ENCODE measurements at regions not wholly inside any gene's neighbourhood (a gene's known extent, or its start where the extent isn't known, plus 50 kb on each side); places are given as distances from the start of the nearest gene placed in this dataset.

DNA sequence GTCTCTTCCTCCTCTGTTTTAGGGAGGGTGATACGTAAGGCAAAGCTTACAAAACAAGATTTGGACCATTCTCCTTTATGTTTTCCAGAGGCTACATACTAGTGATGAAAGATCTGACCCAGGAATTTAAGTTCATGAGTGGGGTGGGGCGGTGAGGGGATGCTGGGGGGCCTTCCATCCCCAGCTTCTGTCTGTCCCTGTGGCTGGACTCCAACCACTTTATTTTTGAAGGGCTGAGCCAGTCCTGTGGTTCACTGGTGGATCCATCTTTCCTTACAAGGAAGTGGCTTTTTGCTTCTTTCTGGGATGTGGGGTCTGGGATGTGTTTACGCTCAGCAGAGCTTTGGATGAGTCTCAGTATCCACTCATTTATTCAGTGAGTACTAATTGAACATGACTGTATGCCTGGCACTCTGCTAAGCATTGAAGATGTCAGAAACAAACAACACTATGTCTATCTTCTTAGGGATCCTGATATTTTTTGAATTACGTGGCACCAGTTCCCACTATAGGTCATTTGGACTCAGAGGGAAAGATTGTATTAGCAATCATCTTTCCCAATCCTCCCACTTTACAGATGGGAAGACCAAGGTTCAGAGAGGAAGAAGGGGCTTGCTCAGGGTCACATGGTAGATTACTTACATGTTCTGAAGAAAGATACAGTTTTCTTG lies 291.8 kb upstream of the TBX3 start:
- intact Hi-C loops (cut with micrococcal nuclease), result no loop called here
- Histone ChIP-seq H3K9me2 (ENCODE audit: insufficient read depth) (no peaks in the 10 kb centered on the region), H3K9ac (ENCODE audit: low read length) (no peak overlapping the region), H3K4me3 (replicated peaks in 1 of 2; ENCODE audit: low read depth in 1 of 2, low read length in 2 of 2) (no peak overlapping the region), H3K27me3 (ENCODE audit: insufficient read depth, low read length) (no peaks in the 10 kb centered on the region), H3K36me3 (ENCODE audit: control insufficient read depth in 1 of 2, insufficient read depth in 2 of 2, low read length in 2 of 2) (no peaks in the 10 kb centered on the region), H3K4me2 (ENCODE audit: low read length) (no peak overlapping the region), H3K79me2 (ENCODE audit: insufficient read depth, low read length) (no peaks in the 10 kb centered on the region), H2AFZ (ENCODE audit: low read depth, low read length, poor library complexity, severe bottlenecking) (no peak overlapping the region), H3K27ac (ENCODE audit: low read depth, low read length) (no peak overlapping the region), H3K4me1 (ENCODE audit: control insufficient read depth in 1 of 2, insufficient read depth in 2 of 2, low read length in 2 of 2) (peaks cover 0 to 10% of the 10 kb centered on the region in 2 experiments; a peak in 2 of 4 replicates), H3K9me3 (ENCODE audit: control insufficient read depth in 1 of 2, insufficient read depth in 1 of 2, low read depth in 1 of 2, low read length in 2 of 2) (no peaks in the 10 kb centered on the region), H4K20me1 (ENCODE audit: insufficient read depth) (no peaks in the 10 kb centered on the region)
- DNase-seq (ENCODE audit: low read depth, low spot score) (no peak), ATAC-seq (no peak)
- CTCF ChIA-PET, result no interaction called here
- RAD21 ChIA-PET (ENCODE audit: low non-redundant PET in 1 of 2, low total read pairs in 2 of 2, uncharacterized antibody in 2 of 2, unreplicated experiment in 2 of 2), result no interaction called here
- no TSS peak for BruUV-seq (replicated peaks)
- POLR2A ChIA-PET, result no interaction called here
- TF ChIP-seq, protein P1, sequence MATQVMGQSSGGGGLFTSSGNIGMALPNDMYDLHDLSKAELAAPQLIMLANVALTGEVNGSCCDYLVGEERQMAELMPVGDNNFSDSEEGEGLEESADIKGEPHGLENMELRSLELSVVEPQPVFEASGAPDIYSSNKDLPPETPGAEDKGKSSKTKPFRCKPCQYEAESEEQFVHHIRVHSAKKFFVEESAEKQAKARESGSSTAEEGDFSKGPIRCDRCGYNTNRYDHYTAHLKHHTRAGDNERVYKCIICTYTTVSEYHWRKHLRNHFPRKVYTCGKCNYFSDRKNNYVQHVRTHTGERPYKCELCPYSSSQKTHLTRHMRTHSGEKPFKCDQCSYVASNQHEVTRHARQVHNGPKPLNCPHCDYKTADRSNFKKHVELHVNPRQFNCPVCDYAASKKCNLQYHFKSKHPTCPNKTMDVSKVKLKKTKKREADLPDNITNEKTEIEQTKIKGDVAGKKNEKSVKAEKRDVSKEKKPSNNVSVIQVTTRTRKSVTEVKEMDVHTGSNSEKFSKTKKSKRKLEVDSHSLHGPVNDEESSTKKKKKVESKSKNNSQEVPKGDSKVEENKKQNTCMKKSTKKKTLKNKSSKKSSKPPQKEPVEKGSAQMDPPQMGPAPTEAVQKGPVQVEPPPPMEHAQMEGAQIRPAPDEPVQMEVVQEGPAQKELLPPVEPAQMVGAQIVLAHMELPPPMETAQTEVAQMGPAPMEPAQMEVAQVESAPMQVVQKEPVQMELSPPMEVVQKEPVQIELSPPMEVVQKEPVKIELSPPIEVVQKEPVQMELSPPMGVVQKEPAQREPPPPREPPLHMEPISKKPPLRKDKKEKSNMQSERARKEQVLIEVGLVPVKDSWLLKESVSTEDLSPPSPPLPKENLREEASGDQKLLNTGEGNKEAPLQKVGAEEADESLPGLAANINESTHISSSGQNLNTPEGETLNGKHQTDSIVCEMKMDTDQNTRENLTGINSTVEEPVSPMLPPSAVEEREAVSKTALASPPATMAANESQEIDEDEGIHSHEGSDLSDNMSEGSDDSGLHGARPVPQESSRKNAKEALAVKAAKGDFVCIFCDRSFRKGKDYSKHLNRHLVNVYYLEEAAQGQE (IDR thresholded peaks at IDR 0.05; ENCODE audit: low read depth), result no peak
- TF ChIP-seq FOSL1 (IDR thresholded peaks at IDR 0.05; ENCODE audit: low read depth) (no peak), SP1 (IDR thresholded peaks at IDR 0.05; ENCODE audit: low read depth) (no peak), ZNF274 (IDR thresholded peaks at IDR 0.05; ENCODE audit: low read depth, low read length) (no peak), RAD21 (IDR thresholded peaks at IDR 0.05; ENCODE audit: low read depth) (no peak), ZFX (IDR thresholded peaks at IDR 0.05) (no peak), JUND (IDR thresholded peaks at IDR 0.05) (no peak), CEBPB (IDR thresholded peaks at IDR 0.05; ENCODE audit: low read depth) (no peak), EZH2 (IDR thresholded peaks at IDR 0.05) (no peak), CBX3 (IDR thresholded peaks at IDR 0.05; ENCODE audit: low read depth) (no peak), TCF7L2 (IDR thresholded peaks at IDR 0.05; ENCODE audit: borderline replicate concordance, extremely low read depth, insufficient read depth, insufficient read length) (no peak)
- TF ChIP-seq, protein P2, sequence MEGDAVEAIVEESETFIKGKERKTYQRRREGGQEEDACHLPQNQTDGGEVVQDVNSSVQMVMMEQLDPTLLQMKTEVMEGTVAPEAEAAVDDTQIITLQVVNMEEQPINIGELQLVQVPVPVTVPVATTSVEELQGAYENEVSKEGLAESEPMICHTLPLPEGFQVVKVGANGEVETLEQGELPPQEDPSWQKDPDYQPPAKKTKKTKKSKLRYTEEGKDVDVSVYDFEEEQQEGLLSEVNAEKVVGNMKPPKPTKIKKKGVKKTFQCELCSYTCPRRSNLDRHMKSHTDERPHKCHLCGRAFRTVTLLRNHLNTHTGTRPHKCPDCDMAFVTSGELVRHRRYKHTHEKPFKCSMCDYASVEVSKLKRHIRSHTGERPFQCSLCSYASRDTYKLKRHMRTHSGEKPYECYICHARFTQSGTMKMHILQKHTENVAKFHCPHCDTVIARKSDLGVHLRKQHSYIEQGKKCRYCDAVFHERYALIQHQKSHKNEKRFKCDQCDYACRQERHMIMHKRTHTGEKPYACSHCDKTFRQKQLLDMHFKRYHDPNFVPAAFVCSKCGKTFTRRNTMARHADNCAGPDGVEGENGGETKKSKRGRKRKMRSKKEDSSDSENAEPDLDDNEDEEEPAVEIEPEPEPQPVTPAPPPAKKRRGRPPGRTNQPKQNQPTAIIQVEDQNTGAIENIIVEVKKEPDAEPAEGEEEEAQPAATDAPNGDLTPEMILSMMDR (IDR thresholded peaks at IDR 0.05 in 2 of 3, conservative IDR thresholded peaks at IDR 0.05 in 1 of 3; ENCODE audit: borderline replicate concordance in 1 of 3, insufficient read depth in 1 of 3, low read depth in 2 of 3, low read length in 2 of 3), result no peak
- TF ChIP-seq, protein P3, sequence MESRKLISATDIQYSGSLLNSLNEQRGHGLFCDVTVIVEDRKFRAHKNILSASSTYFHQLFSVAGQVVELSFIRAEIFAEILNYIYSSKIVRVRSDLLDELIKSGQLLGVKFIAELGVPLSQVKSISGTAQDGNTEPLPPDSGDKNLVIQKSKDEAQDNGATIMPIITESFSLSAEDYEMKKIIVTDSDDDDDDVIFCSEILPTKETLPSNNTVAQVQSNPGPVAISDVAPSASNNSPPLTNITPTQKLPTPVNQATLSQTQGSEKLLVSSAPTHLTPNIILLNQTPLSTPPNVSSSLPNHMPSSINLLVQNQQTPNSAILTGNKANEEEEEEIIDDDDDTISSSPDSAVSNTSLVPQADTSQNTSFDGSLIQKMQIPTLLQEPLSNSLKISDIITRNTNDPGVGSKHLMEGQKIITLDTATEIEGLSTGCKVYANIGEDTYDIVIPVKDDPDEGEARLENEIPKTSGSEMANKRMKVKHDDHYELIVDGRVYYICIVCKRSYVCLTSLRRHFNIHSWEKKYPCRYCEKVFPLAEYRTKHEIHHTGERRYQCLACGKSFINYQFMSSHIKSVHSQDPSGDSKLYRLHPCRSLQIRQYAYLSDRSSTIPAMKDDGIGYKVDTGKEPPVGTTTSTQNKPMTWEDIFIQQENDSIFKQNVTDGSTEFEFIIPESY (IDR thresholded peaks at IDR 0.05; ENCODE audit: extremely low read depth, insufficient replicate concordance, low read length), result no peak

Measured in HCT116 (cell line).